Parathyroid adenoma (tissue), 2 donors: ENCODE measurements at regions not wholly inside any gene's neighbourhood (a gene's known extent, or its start where the extent isn't known, plus 50 kb on each side); places are given as distances from the start of the nearest gene placed in this dataset.
A peak's percentile ranks its signal among the peaks of the same experiment; 100 is the strongest.

Experiments used
- H2AFZ ChIP-seq: fragments of 300-600 bp; sonication (generic); one replicate; pipeline ENCODE4 v1.7.0; 2017; ENCODE audit warnings: antibody characterized with exemption, mild to moderate bottlenecking
- H3K27ac ChIP-seq: fragments of 300-600 bp; sonication (generic); one replicate; pipeline ENCODE4 v1.7.0; 2017
- H3K27me3 ChIP-seq: fragments of 300-600 bp; sonication (generic); one replicate; pipeline ENCODE4 v1.7.0; 2017; ENCODE audit warnings: low read length; ENCODE audit not compliant: control insufficient read depth, insufficient read depth
- H3K36me3 ChIP-seq: fragments of 300-600 bp; sonication (generic); one replicate; pipeline ENCODE4 v1.7.0; 2017; ENCODE audit warnings: low read length; ENCODE audit not compliant: control insufficient read depth, insufficient read depth
- H3K4me1 ChIP-seq: fragments of 300-600 bp; sonication (generic); one replicate; pipeline ENCODE4 v1.7.0; 2017; ENCODE audit warnings: control low read depth
- H3K4me2 ChIP-seq: fragments of 300-600 bp; sonication (generic); one replicate; pipeline ENCODE4 v1.7.0; 2017; ENCODE audit warnings: low read length
- H3K4me3 ChIP-seq: fragments of 300-600 bp; sonication (generic); one replicate; pipeline ENCODE4 v1.7.0; 2017; ENCODE audit warnings: low read depth, low read length
- H3K79me2 ChIP-seq: fragments of 300-600 bp; sonication (generic); one replicate; pipeline ENCODE4 v1.7.0; 2017; ENCODE audit warnings: control low read depth
- H3K9ac ChIP-seq: fragments of 300-600 bp; sonication (generic); one replicate; pipeline ENCODE4 v1.7.0; 2017; ENCODE audit warnings: mild to moderate bottlenecking
- H3K9me3 ChIP-seq: fragments of 300-600 bp; sonication (generic); one replicate; pipeline ENCODE4 v1.7.0; 2017; ENCODE audit warnings: low read length; ENCODE audit not compliant: control insufficient read depth
- TF ChIP-seq, protein P1 (sequence below): fragments of 300-600 bp; sonication (generic); IDR thresholded peaks from one replicate; pipeline ENCODE4 v1.7.0; 2017; ENCODE audit warnings: antibody characterized with exemption, mild to moderate bottlenecking
- donor health status: primary hyperparathyroidism.

DNA sequence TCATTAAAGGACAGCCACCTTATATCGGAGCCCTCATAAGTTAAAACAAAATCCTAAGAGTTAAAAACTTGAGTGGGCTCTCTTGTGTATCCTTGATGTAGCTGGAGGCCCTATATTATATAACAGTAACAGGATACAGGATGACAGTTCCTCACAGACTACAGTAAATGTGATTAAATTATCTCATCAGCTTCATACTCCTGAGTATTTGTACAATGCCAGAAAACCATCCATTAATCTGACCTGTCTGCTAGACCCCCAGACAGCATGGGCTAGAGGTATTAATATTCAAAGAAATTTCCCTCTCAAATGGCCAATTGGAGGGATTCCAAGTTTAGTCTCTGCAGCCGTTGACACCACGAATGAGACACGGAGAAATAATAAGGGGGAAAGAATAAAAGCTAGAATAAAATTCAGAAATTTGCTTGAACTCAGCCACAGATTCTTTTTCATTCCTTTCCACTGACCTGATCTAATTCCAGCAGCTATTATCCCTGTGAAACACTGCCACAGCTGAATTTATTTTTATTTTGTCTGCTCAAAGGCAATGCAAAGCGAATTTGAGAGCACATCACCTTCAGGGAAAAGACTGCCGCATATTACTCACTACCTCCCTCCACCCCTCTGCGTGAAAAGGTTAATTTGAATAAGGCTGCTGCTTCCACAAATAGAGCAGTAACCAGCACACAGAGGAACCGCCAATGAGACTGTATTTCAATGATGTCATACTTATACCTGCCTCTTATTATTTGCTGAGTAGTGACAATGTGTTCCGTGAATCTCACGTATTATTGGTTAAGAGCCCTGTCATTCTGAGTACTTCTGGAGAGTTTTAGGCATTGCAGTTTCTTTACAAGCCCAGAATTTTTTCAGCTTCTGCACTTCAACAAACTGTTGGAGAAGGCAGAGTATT lies 155.9 kb upstream of the KLF12 start:
- TF ChIP-seq, protein P1, sequence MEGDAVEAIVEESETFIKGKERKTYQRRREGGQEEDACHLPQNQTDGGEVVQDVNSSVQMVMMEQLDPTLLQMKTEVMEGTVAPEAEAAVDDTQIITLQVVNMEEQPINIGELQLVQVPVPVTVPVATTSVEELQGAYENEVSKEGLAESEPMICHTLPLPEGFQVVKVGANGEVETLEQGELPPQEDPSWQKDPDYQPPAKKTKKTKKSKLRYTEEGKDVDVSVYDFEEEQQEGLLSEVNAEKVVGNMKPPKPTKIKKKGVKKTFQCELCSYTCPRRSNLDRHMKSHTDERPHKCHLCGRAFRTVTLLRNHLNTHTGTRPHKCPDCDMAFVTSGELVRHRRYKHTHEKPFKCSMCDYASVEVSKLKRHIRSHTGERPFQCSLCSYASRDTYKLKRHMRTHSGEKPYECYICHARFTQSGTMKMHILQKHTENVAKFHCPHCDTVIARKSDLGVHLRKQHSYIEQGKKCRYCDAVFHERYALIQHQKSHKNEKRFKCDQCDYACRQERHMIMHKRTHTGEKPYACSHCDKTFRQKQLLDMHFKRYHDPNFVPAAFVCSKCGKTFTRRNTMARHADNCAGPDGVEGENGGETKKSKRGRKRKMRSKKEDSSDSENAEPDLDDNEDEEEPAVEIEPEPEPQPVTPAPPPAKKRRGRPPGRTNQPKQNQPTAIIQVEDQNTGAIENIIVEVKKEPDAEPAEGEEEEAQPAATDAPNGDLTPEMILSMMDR, result no peak
- Histone ChIP-seq H3K4me2 (peak overlapping the region; percentile 59), H3K4me3 (peak overlapping the region; percentile 30), H3K36me3 (no peaks in the 10 kb centered on the region), H3K79me2 (no peaks in the 10 kb centered on the region), H3K4me1 (peaks cover 6% of the 10 kb centered on the region), H3K9ac (no peak overlapping the region), H3K27me3 (no peaks in the 10 kb centered on the region), H3K9me3 (no peaks in the 10 kb centered on the region), H3K27ac (peak overlapping the region; percentile 47), H2AFZ (peak overlapping the region; percentile 56)

DNA sequence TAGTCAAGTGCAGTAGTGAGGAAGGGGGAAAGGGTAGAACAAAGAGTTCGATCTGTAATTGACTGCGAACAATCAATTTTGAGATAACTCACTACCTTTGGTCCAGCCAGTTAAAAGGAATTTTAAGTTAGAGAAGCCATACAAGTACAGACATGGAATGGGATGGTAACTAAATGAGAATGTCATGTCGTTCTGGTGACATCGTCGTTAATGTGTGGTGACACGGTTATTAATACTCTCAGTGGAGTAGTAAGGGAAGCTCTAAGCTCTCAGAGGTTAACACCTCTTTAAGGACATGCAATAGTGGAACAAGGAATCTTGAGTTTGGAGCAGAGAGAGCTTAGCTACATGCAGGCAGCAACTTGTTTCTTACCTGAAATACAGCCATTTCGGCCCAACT lies 154.9 kb upstream of the KLF12 start:
- no peak overlapping the region for H3K4me3 ChIP-seq
- no peak overlapping the region for H3K4me2 ChIP-seq
- H3K27me3 ChIP-seq, result no peaks in the 10 kb centered on the region
- no peak overlapping the region for H3K27ac ChIP-seq
- no peaks in the 10 kb centered on the region for H3K79me2 ChIP-seq
- no peaks in the 10 kb centered on the region for H3K36me3 ChIP-seq
- TF ChIP-seq, protein P1, result no peak
- peaks cover 6% of the 10 kb centered on the region for H3K4me1 ChIP-seq
- H3K9ac ChIP-seq, result no peak overlapping the region
- H3K9me3 ChIP-seq, result no peaks in the 10 kb centered on the region
- peak overlapping the region; percentile 81 for H2AFZ ChIP-seq

DNA sequence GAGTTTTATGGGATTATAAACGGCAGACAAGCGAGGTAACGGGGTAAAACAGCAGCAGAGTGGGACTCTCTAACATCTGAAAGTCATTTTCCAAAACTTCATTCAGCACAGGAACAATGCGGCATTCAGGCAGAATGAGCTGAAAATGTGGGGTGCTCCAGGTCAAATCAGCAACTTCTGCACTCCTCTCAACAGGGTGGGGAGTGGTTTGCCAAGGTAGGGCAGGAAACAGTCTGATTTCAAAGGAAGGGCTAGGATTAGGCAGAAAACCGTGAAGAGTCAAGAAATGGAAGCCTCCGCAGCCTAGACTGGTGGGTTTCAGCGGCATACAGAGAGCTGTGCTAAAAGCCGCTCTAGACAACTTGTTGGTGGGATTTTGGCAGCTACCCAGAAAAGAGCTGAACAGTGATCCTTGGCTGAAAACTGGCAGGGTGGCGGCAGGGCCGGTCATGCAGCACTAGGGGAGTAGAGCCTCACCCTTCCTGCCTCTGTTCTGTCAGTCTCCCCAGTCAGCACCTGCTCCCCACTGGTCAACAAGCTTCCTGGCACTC lies 154.2 kb upstream of the KLF12 start:
- H3K36me3 ChIP-seq, result no peaks in the 10 kb centered on the region
- no peaks in the 10 kb centered on the region for H3K79me2 ChIP-seq
- H3K9ac ChIP-seq, result no peak overlapping the region
- peak overlapping the region; percentile 52 for H3K4me3 ChIP-seq
- H3K4me2 ChIP-seq, result peak overlapping the region; percentile 81
- H3K27ac ChIP-seq, result peak overlapping the region; percentile 66
- no peaks in the 10 kb centered on the region for H3K27me3 ChIP-seq
- H2AFZ ChIP-seq, result peak overlapping the region; percentile 81
- H3K9me3 ChIP-seq, result no peaks in the 10 kb centered on the region
- peaks cover 6% of the 10 kb centered on the region for H3K4me1 ChIP-seq
- TF ChIP-seq, protein P1, result no peak

DNA sequence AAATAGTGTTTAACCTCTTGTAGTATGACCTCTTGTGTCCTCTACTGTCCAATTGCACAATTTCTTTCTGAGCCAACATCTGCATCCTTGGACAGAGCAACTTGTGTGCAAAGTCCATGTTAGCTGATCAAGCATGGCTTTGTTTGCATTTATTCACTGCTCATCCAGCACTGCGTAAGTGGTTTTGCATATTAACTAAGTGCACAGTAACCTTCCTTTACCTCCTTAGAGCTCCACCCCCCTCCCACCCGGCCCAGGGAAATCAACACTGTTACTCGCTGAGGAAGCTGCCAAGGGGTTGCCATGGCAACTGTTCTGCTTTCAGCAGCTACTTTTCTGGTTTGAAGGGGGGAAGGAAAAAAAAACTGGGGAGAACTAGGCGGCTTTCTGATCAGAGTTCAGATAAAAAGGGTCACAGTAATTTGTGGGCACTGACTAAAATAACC lies 153.5 kb upstream of the KLF12 start:
- H3K27me3 ChIP-seq, result no peaks in the 10 kb centered on the region
- H3K36me3 ChIP-seq, result no peaks in the 10 kb centered on the region
- H3K4me1 ChIP-seq, result peaks cover 6% of the 10 kb centered on the region
- peak overlapping the region; percentile 81 for H2AFZ ChIP-seq
- TF ChIP-seq, protein P1, result no peak
- no peaks in the 10 kb centered on the region for H3K9me3 ChIP-seq
- H3K27ac ChIP-seq, result peak overlapping the region; percentile 66
- no peak overlapping the region for H3K9ac ChIP-seq
- H3K4me3 ChIP-seq, result peak overlapping the region; percentile 52
- H3K4me2 ChIP-seq, result peak overlapping the region; percentile 81
- H3K79me2 ChIP-seq, result no peaks in the 10 kb centered on the region
